Upper lobe of right lung (tissue), 1 donor: ENCODE measurements at regions not wholly inside any gene's neighbourhood (a gene's known extent, or its start where the extent isn't known, plus 50 kb on each side); places are given as distances from the start of the nearest gene placed in this dataset.

ENCODE experiments used
- ATAC-seq: fragments of 200-7000 bp; cut with Tn5 transposase; one replicate; pipeline ENCODE4 v1.9.1; 2020; ENCODE audit warnings: mild to moderate bottlenecking, moderate library complexity
- DNase-seq: peaks from one replicate; pipeline ENCODE4 v3.0.0-alpha.2; 2020
- H3K27ac ChIP-seq: fragments of 200-600 bp; one replicate; pipeline ENCODE4 v1.8.0; 2022
- H3K27me3 ChIP-seq: fragments of 200-600 bp; one replicate; pipeline ENCODE4 v1.8.0; 2022; ENCODE audit warnings: mild to moderate bottlenecking
- H3K36me3 ChIP-seq: fragments of 200-600 bp; one replicate; pipeline ENCODE4 v1.8.0; 2022
- H3K4me1 ChIP-seq: fragments of 200-600 bp; one replicate; pipeline ENCODE4 v1.8.0; 2022
- H3K4me3 ChIP-seq: fragments of 200-600 bp; one replicate; pipeline ENCODE4 v1.8.0; 2022; ENCODE audit warnings: mild to moderate bottlenecking
- H3K9me3 ChIP-seq: fragments of 200-600 bp; one replicate; pipeline ENCODE4 v1.8.0; 2022
- CTCF ChIP-seq: fragments of 200-600 bp; IDR thresholded peaks from one replicate; pipeline ENCODE4 v1.8.0; 2022; ENCODE audit warnings: antibody characterized with exemption
- intact Hi-C: fragments of 100-400 bp; cut with DNase I; formaldehyde crosslinking; loops from one replicate; pipeline ENCODE4 v1.11.0; 2022
- donor health status: DM: no; HTN: yes; CAD: no; lungs with severe emphysema.

- Histone ChIP-seq H3K36me3 (no peaks in the 10 kb centered on the region), H3K27me3 (no peaks in the 10 kb centered on the region), H3K4me1 (peaks cover 10% of the 10 kb centered on the region), H3K27ac (no peak overlapping the region), H3K4me3 (no peak overlapping the region), H3K9me3 (no peaks in the 10 kb centered on the region)
- intact Hi-C loops = no loop called here
- ATAC-seq (peak; percentile 46), DNase-seq (no peak)
- no peak for TF ChIP-seq CTCF
Measured at GRCh38 chr14:55752580-55753390, 172.8 kb downstream of the KTN1 start.

GRCh38 chr14:55754471-55754870, 174.5 kb downstream of the KTN1 start:
- intact Hi-C loops = no loop called here
- TF ChIP-seq CTCF = no peak
- no peak overlapping the region for H3K27ac ChIP-seq
- H3K36me3 ChIP-seq = no peaks in the 10 kb centered on the region
- H3K4me3 ChIP-seq = no peak overlapping the region
- ATAC-seq (no peak), DNase-seq (no peak)
- H3K4me1 ChIP-seq = peaks cover 10% of the 10 kb centered on the region
- no peaks in the 10 kb centered on the region for H3K27me3 ChIP-seq
- no peaks in the 10 kb centered on the region for H3K9me3 ChIP-seq

GRCh38 chr14:55754871-55755270, 174.9 kb downstream of the KTN1 start:
- no peak overlapping the region for H3K4me3 ChIP-seq
- no peaks in the 10 kb centered on the region for H3K9me3 ChIP-seq
- no peaks in the 10 kb centered on the region for H3K36me3 ChIP-seq
- ATAC-seq = no peak
- no peak for TF ChIP-seq CTCF
- DNase-seq = no peak
- no peak overlapping the region for H3K27ac ChIP-seq
- no peaks in the 10 kb centered on the region for H3K27me3 ChIP-seq
- intact Hi-C loops = no loop called here
- peaks cover 10% of the 10 kb centered on the region for H3K4me1 ChIP-seq

DNA sequence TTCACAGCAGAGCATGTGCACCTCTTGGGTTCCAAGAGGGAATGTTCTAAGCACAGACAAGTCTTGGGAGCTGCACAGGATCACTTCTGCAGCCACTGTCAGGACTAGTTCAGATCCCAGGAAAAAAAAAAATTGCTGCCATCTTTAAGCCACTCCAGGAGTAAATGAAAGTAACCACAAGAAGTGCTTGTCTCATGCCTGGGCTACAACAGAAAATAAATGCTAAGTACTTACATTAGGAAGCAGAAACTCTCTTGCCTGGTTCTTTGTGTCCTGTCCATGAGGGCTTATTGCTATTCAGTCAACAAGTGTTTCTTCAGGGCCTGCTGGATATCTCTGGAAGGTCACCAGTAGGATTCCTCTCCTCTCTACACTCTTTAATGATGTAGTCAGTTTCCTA, 176.1 kb downstream of the KTN1 start:
- Histone ChIP-seq H3K4me3 (no peak overlapping the region), H3K27me3 (no peaks in the 10 kb centered on the region), H3K36me3 (no peaks in the 10 kb centered on the region), H3K9me3 (no peaks in the 10 kb centered on the region), H3K4me1 (peaks cover 10% of the 10 kb centered on the region), H3K27ac (no peak overlapping the region)
- no peak for TF ChIP-seq CTCF
- DNase-seq (no peak), ATAC-seq (no peak)
- intact Hi-C loops = no loop called here

- ATAC-seq (no peak), DNase-seq (no peak)
- Histone ChIP-seq H3K4me1 (peaks cover 10% of the 10 kb centered on the region), H3K36me3 (no peaks in the 10 kb centered on the region), H3K4me3 (no peak overlapping the region), H3K27me3 (no peaks in the 10 kb centered on the region), H3K9me3 (no peaks in the 10 kb centered on the region), H3K27ac (no peak overlapping the region)
- intact Hi-C loops = no loop called here
- TF ChIP-seq CTCF = no peak
Measured at GRCh38 chr14:55756557-55756956, 176.6 kb downstream of the KTN1 start.
